H9 (cell line): ENCODE measurements at regions not wholly inside any gene's neighbourhood (a gene's known extent, or its start where the extent isn't known, plus 50 kb on each side); places are given as distances from the start of the nearest gene placed in this dataset.

Experiments used
- DNase-seq: peaks from one replicate; pipeline ENCODE4 v3.0.0-alpha.2; 2017
- H2AFZ ChIP-seq: one replicate; pipeline ENCODE4 v1.6.1; 2013; ENCODE audit warnings: mild to moderate bottlenecking, low read length, control low read depth, moderate library complexity
- H2AK5ac ChIP-seq: 2 replicates; pipeline ENCODE4 v1.6.1; 2013; ENCODE audit warnings: low read length, control low read depth, mixed read lengths; ENCODE audit not compliant: insufficient read length
- H2BK120ac ChIP-seq: one replicate; pipeline ENCODE4 v1.6.1; 2013; ENCODE audit warnings: low read depth, mild to moderate bottlenecking, low read length, control low read depth, inconsistent platforms; ENCODE audit not compliant: poor library complexity, severe bottlenecking
- H2BK12ac ChIP-seq: 2 replicates; pipeline ENCODE4 v1.6.1; 2013; ENCODE audit warnings: low read length, control low read depth, mixed read lengths, low read depth; ENCODE audit not compliant: insufficient read length
- H2BK15ac ChIP-seq: 2 replicates; pipeline ENCODE4 v1.6.1; 2013; ENCODE audit warnings: low read depth, low read length, control low read depth
- H2BK20ac ChIP-seq: one replicate; pipeline ENCODE4 v1.6.1; 2013; ENCODE audit warnings: low read depth, mild to moderate bottlenecking, low read length, control low read depth, inconsistent platforms; ENCODE audit not compliant: poor library complexity, severe bottlenecking
- H2BK5ac ChIP-seq: 2 replicates; pipeline ENCODE4 v1.6.1; 2013; ENCODE audit warnings: low read length, control low read depth, mixed read lengths; ENCODE audit not compliant: insufficient read length
- H3K14ac ChIP-seq: 2 replicates; pipeline ENCODE4 v1.6.1; 2013; ENCODE audit warnings: low read length, control low read depth; ENCODE audit not compliant: insufficient read depth
- H3K18ac ChIP-seq: 2 replicates; pipeline ENCODE4 v1.6.1; 2013; ENCODE audit warnings: low read depth, mild to moderate bottlenecking, mixed read lengths, low read length, control low read depth; ENCODE audit not compliant: insufficient read length
- H3K23ac ChIP-seq: 2 replicates; pipeline ENCODE4 v1.6.1; 2013; ENCODE audit warnings: low read length, control low read depth, mixed read lengths, low read depth; ENCODE audit not compliant: insufficient read length
- H3K23me2 ChIP-seq: 2 replicates; pipeline ENCODE4 v1.6.1; 2013; ENCODE audit warnings: low read depth, mild to moderate bottlenecking, mixed read lengths, low read length, control low read depth; ENCODE audit not compliant: insufficient read length, poor library complexity, severe bottlenecking
- H3K27ac ChIP-seq: 2 replicates; pipeline ENCODE4 v1.5.1; 2013; ENCODE audit warnings: low read length, control low read depth, mixed read lengths, low read depth; ENCODE audit not compliant: insufficient read length
- H3K27me3 ChIP-seq: 2 replicates; pipeline ENCODE4 v1.6.1; 2013; ENCODE audit warnings: low read length, control low read depth, inconsistent platforms; ENCODE audit not compliant: insufficient read depth
- H3K4ac ChIP-seq: 2 replicates; pipeline ENCODE4 v1.6.1; 2013; ENCODE audit warnings: low read depth, mild to moderate bottlenecking, control low read depth, inconsistent platforms, low read length, moderate library complexity
- H3K4me1 ChIP-seq: 2 replicates; pipeline ENCODE4 v1.6.1; 2013; ENCODE audit warnings: low read length, control low read depth, inconsistent platforms; ENCODE audit not compliant: insufficient read depth
- H3K4me2 ChIP-seq: 2 replicates; pipeline ENCODE4 v1.6.1; 2013; ENCODE audit warnings: low read length, control low read depth, mixed read lengths; ENCODE audit not compliant: insufficient read length, insufficient read depth
- H3K56ac ChIP-seq: 2 replicates; pipeline ENCODE4 v1.6.1; 2013; ENCODE audit warnings: low read depth, mild to moderate bottlenecking, mixed read lengths, low read length, control low read depth; ENCODE audit not compliant: insufficient read length
- H3K79me1 ChIP-seq: 2 replicates; pipeline ENCODE4 v1.6.1; 2013; ENCODE audit warnings: low read depth, mild to moderate bottlenecking, moderate library complexity, low read length, control low read depth, inconsistent platforms; ENCODE audit not compliant: insufficient read depth, poor library complexity, severe bottlenecking
- H3K79me2 ChIP-seq: 2 replicates; pipeline ENCODE4 v1.6.1; 2013; ENCODE audit warnings: low read length, control low read depth, inconsistent platforms; ENCODE audit not compliant: insufficient read depth
- H3K9ac ChIP-seq: 2 replicates; pipeline ENCODE4 v1.6.1; 2013; ENCODE audit warnings: low read length, control low read depth, mixed read lengths; ENCODE audit not compliant: insufficient read length; ENCODE audit errors: extremely low read depth
- H3K9me3 ChIP-seq: one replicate; pipeline ENCODE4 v1.6.1; 2013; ENCODE audit warnings: low read depth, low read length, inconsistent platforms; ENCODE audit not compliant: control insufficient read depth
- H3T11ph ChIP-seq: one replicate; pipeline ENCODE4 v1.6.1; 2013; ENCODE audit warnings: mild to moderate bottlenecking, low read length, control low read depth, inconsistent platforms
- H4K20me1 ChIP-seq: one replicate; pipeline ENCODE4 v1.6.1; 2013; ENCODE audit not compliant: control insufficient read depth, insufficient read length, insufficient read depth
- H4K5ac ChIP-seq: 2 replicates; pipeline ENCODE4 v1.6.1; 2013; ENCODE audit warnings: low read depth, mild to moderate bottlenecking, mixed read lengths, low read length, control low read depth; ENCODE audit not compliant: insufficient read length
- H4K8ac ChIP-seq: replicated peaks from 2 replicates; pipeline ENCODE4 v1.6.1; 2013; ENCODE audit warnings: low read length, control low read depth, mixed read lengths, low read depth; ENCODE audit not compliant: insufficient read length
- H4K91ac ChIP-seq: 2 replicates; pipeline ENCODE4 v1.6.1; 2013; ENCODE audit warnings: low read depth, mild to moderate bottlenecking, moderate library complexity, mixed read lengths, low read length, control low read depth; ENCODE audit not compliant: insufficient read length
- H3K27ac Mint-ChIP-seq, 3 experiments: 2 replicates in 2 of 3; 3 replicates in 1 of 3; pipeline ENCODE4 v1.8.0; 2020 to 2021; ENCODE audit warnings: mixed read lengths in 3 of 3, mild to moderate bottlenecking in 1 of 3, moderate library complexity in 1 of 3
- H3K27me3 Mint-ChIP-seq: 2 replicates; pipeline ENCODE4 v1.8.0; 2021; ENCODE audit warnings: low read depth, mild to moderate bottlenecking, moderate library complexity, mixed read lengths
- H3K36me3 Mint-ChIP-seq, 3 experiments: 2 replicates in 2 of 3; 3 replicates in 1 of 3; pipeline ENCODE4 v1.8.0; 2020 to 2021; ENCODE audit warnings: low read depth in 3 of 3, mixed read lengths in 3 of 3; ENCODE audit not compliant: insufficient read depth in 1 of 3
- H3K4me1 Mint-ChIP-seq, 2 experiments: 2 replicates each; pipeline ENCODE4 v1.8.0; 2020; ENCODE audit warnings: mixed read lengths in 2 of 2
- H3K4me3 Mint-ChIP-seq, 2 experiments: 2 replicates in 1 of 2; 3 replicates in 1 of 2; pipeline ENCODE4 v1.8.0; 2020 to 2021; ENCODE audit warnings: mild to moderate bottlenecking in 2 of 2, mixed read lengths in 2 of 2, moderate library complexity in 1 of 2
- H3K9me3 Mint-ChIP-seq, 2 experiments: 2 replicates in 1 of 2; 3 replicates in 1 of 2; pipeline ENCODE4 v1.8.0; 2020; ENCODE audit warnings: mild to moderate bottlenecking in 2 of 2, mixed read lengths in 2 of 2, moderate library complexity in 1 of 2
- WGBS: extraction: QIAGEN DNeasy Blood & Tissue Kit; methylation state at CpG from one replicate; pipeline ENCODE4 v1.1.7; 2013; ENCODE audit warnings: missing lambda C conversion rate, low lambda C conversion rate, mixed read lengths; ENCODE audit not compliant: insufficient read length; ENCODE audit errors: extremely low coverage; 5-methylcytosine and 5-hydroxymethylcytosine counted together
- TF ChIP-seq, protein P1 (sequence below): fragments of 200-600 bp; sonication (generic); conservative IDR thresholded peaks from 3 replicates; pipeline ENCODE4 v1.8.0; 2021; ENCODE audit warnings: antibody characterized with exemption, mild to moderate bottlenecking

DNA sequence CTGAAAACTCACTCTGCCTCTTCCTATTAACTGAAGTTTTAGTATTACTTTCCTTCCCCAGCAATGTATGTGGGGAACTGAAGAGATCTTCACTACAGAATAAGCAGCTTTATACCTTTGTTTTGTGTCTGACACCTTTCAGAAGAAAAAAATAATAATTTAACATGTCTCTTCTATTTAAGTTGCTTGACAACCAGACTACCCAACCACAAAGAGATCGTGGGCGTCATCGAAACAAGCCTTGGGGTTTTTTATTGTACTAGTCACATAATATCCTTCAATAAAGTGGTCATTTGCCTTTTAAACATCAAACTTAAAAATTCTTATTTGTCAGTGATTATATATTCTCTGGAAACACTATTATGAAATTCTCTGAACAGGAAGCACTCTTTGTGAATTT is 123.7 kb downstream of the CHD9NB start:
- no peak overlapping the region for H3K18ac ChIP-seq
- H3K27ac Mint-ChIP-seq = no peak overlapping the region
- no peak overlapping the region for H2BK5ac ChIP-seq
- H3K27ac ChIP-seq = no peak overlapping the region
- no peak overlapping the region for H2AFZ ChIP-seq
- no peak for DNase-seq
- H3K9me3 Mint-ChIP-seq = peaks cover 0 to 6% of the 10 kb centered on the region in 2 experiments; a peak in 3 of 5 replicates
- no peaks in the 10 kb centered on the region for H3K79me1 ChIP-seq
- H3K4me3 Mint-ChIP-seq = no peak overlapping the region
- no peak overlapping the region for H3K4ac ChIP-seq
- no peak overlapping the region for H4K91ac ChIP-seq
- no peak overlapping the region for H2BK15ac ChIP-seq
- peaks cover 0 to 3% of the 10 kb centered on the region in 2 experiments; a peak in 3 of 4 replicates for H3K4me1 Mint-ChIP-seq
- no peaks in the 10 kb centered on the region for H3K27me3 ChIP-seq
- H3K23me2 ChIP-seq = no peaks in the 10 kb centered on the region
- no peak overlapping the region for H3K14ac ChIP-seq
- no peak overlapping the region for H4K5ac ChIP-seq
- H4K8ac ChIP-seq = no peak overlapping the region
- no peak overlapping the region for H2BK20ac ChIP-seq
- no peaks in the 10 kb centered on the region for H3K9me3 ChIP-seq
- no peak overlapping the region for H3K9ac ChIP-seq
- no peak overlapping the region for H2BK12ac ChIP-seq
- no peak overlapping the region for H3K4me2 ChIP-seq
- no peak overlapping the region for H2AK5ac ChIP-seq
- WGBS = no CpG with 5 or more reads among the region's 3 CpGs
- H2BK120ac ChIP-seq = no peak overlapping the region
- TF ChIP-seq, protein P1, sequence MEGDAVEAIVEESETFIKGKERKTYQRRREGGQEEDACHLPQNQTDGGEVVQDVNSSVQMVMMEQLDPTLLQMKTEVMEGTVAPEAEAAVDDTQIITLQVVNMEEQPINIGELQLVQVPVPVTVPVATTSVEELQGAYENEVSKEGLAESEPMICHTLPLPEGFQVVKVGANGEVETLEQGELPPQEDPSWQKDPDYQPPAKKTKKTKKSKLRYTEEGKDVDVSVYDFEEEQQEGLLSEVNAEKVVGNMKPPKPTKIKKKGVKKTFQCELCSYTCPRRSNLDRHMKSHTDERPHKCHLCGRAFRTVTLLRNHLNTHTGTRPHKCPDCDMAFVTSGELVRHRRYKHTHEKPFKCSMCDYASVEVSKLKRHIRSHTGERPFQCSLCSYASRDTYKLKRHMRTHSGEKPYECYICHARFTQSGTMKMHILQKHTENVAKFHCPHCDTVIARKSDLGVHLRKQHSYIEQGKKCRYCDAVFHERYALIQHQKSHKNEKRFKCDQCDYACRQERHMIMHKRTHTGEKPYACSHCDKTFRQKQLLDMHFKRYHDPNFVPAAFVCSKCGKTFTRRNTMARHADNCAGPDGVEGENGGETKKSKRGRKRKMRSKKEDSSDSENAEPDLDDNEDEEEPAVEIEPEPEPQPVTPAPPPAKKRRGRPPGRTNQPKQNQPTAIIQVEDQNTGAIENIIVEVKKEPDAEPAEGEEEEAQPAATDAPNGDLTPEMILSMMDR = no peak
- no peaks in the 10 kb centered on the region for H4K20me1 ChIP-seq
- H3K56ac ChIP-seq = no peak overlapping the region
- no peak overlapping the region for H3K23ac ChIP-seq
- no peaks in the 10 kb centered on the region for H3K79me2 ChIP-seq
- no peak overlapping the region for H3T11ph ChIP-seq
- H3K4me1 ChIP-seq = no peaks in the 10 kb centered on the region
- H3K27me3 Mint-ChIP-seq = no peaks in the 10 kb centered on the region
- no peaks in the 10 kb centered on the region for H3K36me3 Mint-ChIP-seq
